Hepatocyte (in vitro differentiated cells): ENCODE measurements at regions not wholly inside any gene's neighbourhood (a gene's known extent, or its start where the extent isn't known, plus 50 kb on each side); places are given as distances from the start of the nearest gene placed in this dataset.

Experiments used
- CTCF ChIP-seq: fragments of 200-600 bp; sonication (generic); IDR thresholded peaks from 2 replicates; pipeline ENCODE4 v1.5.1; 2016; ENCODE audit warnings: antibody characterized with exemption, mild to moderate bottlenecking; ENCODE audit not compliant: poor library complexity
- EZH2 ChIP-seq: fragments of 200-600 bp; sonication (generic); IDR thresholded peaks from 2 replicates; pipeline ENCODE4 v1.6.1; 2016; ENCODE audit warnings: antibody characterized with exemption, mild to moderate bottlenecking, borderline replicate concordance

GRCh38 chr3:178120367-178120766 lies 415.9 kb upstream of the KCNMB2 start:
- no peak for TF ChIP-seq CTCF
- no peak for TF ChIP-seq EZH2
